GM21367 (cell line): ENCODE measurements at regions not wholly inside any gene's neighbourhood (a gene's known extent, or its start where the extent isn't known, plus 50 kb on each side); places are given as distances from the start of the nearest gene placed in this dataset.
"Not testable (repeated sequence)": the region's sequence is repeated elsewhere in the genome, so short reads cannot be mapped to it uniquely, and the experiment has no call there.

Experiments
- ATAC-seq: cut with Tn5 transposase; IDR thresholded peaks from one replicate; pipeline ENCODE4 v1.9.1; 2021; ENCODE audit not compliant: unreplicated experiment

DNA sequence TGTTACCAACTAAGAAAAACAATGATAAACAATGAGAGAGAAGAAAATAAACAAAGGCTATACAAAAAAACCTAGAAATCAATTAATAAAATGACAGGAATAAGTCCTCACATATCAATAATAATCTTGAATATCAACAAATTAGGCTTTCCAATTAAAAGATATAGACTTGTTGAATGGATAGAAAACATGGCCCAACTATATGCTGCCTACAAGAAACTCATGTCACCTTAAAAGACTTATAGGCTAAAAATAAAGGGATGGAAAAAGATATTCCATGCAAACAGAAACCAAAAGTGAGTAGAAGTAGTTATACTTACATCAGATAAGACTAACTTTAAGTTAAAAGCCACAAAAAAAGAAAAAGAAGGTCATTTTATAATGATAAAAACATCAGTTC is 183.9 kb downstream of the MYRFL start:
- no peak for ATAC-seq

DNA sequence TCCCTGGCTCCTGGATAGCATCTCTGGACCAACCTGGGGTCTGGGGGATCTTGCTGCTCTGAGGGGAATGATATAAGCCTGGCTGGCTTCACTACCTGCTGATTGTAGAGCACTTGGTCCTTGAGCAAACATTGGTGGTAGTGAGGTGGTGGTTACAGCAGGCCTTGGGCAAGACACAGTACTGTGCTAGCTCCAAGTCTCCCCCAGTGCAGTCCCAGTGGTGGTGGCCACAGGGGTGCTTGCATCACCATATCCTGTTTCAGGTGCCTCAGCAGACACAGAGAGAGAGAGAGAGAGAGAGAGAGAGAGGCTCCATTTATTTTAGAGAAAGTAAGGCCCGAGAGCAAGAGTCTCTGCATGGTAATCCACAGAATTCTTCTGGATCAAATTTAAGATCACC is 186.3 kb downstream of the MYRFL start:
- ATAC-seq = no peak

DNA sequence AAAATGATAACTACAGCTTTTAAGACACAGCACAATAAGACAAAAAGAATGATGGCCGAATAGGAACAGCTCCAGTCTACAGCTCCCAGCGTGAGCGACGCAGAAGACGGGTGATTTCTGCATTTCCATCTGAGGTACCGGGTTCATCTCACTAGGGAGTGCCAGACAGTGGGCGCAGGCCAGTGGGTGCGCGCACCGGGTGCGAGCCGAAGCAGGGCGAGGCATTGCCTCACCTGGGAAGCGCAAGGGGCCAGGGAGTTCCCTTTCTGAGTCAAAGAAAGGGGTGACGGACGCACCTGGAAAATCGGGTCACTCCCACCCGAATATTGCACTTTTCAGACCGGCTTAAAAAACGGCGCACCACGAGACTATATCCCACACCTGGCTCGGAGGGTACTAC is 188.0 kb downstream of the MYRFL start:
- not testable (repeated sequence) for ATAC-seq

DNA sequence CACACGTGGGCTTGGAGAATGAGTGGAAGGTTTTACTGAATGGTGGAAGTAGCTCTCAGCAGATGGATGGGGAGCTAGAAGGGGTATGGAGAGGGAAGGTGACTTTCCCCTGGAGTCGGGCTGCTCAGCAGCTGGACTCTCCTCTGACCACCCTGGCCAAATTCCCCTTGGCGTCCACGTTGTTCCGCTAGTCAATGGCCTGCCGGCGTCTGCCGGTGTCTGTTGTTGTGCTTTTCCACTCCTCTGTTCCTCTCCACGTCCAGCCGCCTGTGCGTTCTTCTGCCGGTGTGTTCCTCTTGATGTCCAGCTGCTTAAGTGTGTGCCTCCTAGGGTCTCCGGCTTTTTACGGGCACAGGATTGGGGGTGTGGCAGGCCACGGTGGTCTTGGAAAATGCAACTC is 203.5 kb downstream of the MYRFL start:
- ATAC-seq = no peak

DNA sequence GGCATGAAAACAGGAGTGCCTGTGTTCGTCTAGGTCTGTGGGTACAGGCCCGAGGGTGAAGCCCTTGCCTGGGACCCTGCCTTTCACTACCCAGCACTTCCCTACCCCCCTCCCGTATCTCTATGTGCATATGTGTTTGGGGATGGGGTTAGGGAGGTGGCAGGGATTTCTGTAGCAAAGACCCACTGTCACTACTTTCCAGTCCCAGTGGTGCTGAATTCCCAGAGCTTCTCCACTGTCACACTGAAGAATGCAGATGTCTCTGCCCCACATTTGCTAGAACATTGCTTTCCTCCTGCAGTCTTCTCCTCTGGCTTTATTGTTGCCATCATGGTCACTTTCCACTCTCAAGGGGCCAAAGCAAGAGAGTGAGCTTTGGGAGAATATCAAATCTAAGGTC is 203.9 kb downstream of the MYRFL start:
- no peak for ATAC-seq

DNA sequence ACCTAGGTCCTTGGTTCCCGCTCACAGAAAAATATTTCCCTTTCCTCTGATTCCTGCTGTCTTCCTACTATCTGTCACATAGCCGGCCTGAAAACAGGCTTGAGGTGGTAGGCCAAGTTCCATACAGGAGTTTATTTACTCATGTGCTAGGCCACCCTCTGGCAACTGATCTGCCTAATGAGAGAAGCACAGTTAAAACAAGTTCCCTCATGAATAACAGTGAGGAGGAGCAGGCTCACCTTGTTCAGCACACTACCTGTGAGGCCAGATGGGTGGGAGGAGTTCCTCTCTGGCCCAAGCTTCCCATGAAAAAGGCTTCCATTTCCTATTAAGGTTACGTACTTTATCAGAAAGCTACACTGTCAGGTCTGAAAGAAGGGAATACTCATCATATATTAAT is 206.0 kb downstream of the MYRFL start:
- no peak for ATAC-seq

DNA sequence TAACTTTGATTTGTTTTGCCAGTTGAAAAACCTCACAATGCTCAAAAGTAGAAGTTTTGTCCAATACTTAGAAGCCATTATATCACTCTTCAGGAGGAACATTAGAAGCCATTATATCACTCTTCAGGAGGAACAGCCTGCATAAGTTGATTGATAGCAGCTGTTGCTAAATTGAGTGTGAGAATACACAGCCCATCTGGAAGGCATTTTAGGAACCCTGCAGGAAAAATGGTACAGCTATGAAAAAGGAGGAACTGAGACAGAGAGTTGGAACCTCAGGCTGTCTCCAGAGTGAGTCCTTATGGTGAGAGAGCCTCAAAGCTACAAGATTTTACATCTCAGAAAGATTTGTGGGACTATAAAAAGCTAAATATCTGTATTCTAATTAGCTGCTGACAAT is 207.0 kb downstream of the MYRFL start:
- no peak for ATAC-seq

DNA sequence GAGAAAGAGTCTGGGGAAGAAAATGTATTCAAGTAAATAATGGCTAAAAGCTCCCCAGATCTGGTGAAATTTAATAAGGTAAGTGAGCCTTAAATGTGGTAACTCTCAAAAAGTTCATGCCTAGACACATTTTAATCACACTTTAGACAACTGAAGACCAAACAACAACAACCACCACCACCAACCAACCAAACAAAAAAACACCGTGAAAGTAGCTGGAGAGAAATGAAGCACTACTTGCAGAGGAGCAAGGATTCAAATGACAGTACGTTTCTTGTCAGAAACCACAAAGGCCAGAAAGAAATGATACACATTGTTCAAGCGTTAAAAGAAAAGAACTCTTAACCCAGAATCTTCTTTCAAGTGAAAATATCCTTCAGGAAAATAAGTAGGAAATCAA is 208.3 kb downstream of the MYRFL start:
- no peak for ATAC-seq

DNA sequence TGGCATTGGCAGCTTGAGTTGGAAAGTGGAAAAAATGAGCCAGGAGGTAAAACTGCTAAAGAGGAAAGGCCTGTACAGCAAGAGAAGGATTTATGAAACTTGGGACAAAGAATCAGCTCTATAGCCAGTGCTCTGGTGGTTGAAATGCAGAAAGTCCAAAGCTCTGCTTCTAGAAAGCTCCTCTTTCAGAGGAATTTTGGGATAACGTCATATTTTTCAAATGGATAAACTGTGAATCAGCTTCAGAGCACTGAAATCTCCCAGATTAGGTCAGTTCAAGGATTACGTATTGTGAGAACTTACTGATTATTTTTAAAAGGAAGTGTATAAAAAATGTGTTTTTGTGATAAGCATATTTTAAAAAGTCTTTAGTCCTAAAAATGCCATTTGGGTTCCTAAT is 203.1 kb upstream of the CNOT2 start:
- no peak for ATAC-seq

DNA sequence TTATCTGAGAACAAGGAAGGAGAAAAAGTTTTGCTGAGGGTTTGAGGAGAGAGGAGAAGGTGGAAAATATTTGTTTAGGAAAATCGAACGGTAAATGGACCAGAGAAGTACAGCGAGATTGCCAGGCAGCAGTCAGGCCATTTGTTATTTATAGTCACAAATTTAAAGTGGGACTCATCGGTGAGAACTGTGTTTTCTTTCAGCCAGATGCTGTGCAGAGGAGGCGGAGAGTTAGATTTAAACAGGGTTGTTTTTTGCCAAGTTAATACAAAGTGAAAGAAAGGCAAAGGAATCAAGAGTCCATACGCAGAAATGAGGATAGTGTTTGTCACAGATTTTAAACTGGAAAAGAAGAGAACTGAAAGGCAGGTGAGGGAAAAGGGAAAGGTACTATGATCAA is 200.6 kb upstream of the CNOT2 start:
- no peak for ATAC-seq

DNA sequence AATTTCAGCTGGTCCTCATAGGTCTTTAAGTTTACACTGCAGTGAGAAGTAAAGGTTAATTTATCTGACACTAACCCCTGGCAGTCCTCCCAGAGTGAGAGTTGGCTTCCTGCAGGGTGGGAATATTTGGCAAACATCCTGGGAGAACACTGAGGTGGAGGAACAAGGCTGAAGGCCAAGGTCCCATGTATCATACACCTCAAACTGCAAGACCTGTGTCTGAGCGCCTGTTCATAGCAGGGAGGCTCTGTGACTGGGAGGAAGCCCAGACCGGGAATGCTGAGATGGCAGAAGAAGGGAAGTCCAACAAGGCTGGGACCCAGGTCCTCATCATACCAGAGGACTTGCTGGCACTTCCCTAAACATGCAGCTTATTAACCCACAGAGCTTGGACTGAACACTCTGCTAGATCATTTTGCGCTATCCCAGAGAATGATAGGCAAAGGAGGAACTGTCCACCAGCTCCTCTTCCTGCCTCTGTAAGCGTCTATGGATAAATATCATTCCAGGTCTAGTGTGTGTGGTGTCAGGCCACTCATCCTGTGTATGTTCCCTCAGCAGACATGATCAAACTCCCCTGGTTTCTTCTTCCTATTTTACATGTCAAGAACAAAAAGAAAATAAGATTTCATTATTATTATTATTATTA is 199.6 kb upstream of the CNOT2 start:
- ATAC-seq = no peak

DNA sequence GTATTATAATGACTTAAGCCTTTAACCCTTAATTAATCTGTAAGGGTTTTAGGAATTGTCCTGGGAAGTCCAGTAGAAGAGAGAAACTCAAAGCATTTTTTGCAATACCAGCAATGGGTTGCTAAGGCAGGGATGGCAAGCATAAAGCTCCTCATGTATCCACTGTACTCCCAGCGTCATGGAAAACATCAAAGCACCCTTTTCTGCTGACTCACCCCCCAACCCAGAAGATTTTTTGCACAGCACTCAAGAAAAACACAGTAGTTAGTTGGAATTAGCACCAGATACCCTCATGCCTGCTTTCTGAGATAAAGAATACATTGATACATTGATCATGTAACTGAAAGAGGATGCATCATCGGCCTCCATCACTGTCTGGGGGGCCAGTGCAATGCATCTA is 199.1 kb upstream of the CNOT2 start:
- ATAC-seq = no peak

DNA sequence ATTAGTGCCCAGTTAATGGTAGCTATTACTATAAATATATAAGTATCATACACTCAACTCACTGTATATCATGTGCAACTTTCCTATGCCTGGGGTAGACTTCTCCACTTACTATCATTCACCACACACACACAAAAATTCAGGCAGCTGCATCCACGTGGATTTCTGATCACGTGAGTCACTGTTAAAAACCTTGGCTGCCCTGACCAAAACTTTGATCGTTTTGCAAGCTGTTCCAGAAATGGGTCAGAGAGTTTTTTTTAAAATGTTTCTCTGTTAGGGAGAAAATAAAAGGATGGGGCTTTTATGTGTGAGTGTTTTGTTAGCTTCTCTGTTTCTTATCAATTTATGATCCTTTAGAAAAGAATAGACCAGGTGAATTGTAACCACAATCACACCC is 198.2 kb upstream of the CNOT2 start:
- no peak for ATAC-seq

DNA sequence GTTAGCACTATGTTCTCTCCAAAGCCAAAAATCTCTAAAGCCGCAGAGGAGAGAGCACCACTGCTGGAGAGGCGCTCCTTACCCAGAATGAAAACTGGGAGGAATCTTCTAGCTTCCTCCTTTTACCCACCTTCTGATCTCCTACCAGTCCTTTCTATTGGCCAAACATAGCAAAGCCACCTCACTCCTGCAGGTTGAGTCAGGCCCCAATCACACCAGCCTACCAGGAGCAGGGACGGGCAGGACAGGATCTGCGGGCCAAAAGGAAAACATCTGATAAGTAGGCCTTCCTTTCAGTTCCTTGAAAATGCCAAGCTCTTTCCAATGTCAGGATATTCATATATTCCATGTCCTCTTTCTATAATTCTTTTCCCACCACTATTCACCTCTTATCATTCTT is 197.7 kb upstream of the CNOT2 start:
- no peak for ATAC-seq

DNA sequence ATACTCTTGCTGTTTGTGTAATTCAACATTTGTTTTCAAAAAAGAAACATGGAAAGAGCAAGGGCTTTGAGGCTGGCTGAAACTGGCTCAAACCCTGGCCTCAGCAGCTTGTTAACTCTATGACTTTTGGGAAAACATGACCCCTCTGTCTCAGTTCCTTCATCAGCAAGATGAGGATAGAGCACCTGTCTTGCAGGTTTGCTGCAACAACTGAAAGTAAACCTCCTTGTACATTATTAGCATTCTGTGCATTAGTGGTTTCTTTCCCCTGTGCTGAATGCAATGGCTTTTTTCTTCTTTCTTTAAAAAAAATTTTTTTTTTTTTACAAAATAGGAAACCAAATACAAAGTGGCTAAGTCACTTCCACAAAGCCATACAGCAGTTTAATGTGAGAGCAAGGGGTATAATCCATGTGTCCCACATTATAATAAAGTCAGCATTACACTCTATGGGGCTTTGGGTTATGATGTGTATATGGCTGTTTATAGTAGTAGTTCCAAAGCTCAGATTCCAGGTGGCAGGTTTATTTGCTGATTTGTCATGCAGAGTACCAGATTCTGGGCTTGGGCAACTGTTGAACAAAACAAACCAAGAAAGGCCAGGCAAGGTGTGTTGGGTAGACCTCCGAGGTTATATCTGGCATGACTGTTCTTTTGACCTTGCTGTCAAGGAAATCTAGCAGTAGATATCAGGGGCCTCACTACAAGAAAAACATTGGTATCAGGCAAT is 194.5 kb upstream of the CNOT2 start:
- ATAC-seq = no peak

DNA sequence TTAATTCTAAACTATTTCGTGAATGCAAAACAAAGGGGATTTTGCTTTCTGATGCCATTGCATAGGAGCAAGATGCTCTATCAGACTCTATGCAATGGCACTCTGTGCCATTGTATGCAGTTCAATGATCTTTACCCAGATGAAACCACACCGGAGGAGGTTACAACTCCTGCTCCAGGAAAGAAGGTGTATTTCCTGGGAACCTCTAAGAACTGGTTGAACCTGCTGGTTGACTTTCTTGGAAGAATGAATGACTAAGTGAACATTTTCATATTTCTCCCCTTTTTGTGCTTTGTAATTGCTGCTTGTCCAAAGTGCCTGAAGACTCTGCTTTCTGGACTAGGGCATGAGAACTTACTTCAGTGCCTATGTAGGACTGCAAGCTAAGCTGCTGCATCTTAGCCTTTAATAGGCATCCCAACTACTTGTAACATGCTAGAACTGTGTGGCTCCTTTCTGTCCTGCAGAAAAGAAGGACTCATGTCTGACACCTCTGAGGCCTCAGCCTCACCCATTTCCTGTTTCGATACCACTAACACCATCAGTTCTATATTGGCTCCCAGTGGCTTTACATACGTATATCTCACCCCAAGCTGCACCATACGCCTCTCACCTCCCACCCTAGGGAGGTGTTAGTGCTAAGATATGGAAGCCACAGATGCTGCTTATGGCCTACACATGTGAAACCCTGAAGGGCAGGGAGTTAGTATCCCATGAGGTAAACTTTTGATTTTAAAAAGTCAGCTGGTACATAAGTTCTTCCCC is 193.5 kb upstream of the CNOT2 start:
- peak; percentile 94 for ATAC-seq

DNA sequence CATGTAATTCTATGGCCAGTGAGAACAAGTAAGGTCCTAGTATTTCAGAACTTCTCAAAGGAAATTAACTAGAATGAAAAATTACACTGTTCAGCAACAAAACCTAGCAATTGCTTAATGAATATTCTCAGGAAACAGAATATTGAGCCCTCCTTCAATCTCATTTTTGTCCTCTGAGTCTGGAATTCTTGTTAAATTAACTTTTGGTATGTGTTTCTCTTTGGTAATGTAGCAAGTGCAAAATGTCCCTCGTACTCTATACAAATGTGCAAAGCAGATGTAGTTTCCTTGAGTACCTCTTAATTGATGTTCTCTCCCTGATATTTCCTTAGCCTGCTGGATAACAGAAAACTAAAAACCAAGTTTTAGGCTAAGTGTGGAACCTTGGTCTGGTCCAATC is 190.8 kb upstream of the CNOT2 start:
- no peak for ATAC-seq

DNA sequence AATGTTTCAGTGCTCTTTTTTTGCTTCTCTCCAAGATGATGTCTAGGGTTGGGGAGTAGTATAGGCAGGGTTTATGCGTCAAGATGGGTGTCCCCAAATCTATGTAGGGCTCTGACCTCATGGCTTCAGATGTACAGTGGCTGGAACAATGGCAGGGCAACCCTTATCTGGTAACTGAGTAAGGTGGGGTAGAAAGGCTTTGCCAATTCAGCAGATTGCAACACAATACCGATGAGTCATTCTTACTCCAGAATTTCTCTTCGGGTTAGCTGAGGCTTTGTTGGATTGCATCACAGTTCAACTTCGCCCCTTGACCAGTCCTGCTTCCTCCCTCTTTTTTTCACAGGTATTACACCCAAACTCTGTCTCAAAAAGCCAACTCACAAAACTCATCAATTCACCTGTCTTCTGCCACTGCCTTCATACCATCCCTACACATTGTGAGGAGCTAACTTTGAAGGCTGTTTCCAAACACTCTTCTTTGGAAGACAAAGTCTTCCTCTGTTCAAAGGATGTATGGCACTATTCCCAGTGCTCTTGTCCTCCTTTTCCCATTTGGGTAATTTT is 190.2 kb upstream of the CNOT2 start:
- ATAC-seq = no peak

DNA sequence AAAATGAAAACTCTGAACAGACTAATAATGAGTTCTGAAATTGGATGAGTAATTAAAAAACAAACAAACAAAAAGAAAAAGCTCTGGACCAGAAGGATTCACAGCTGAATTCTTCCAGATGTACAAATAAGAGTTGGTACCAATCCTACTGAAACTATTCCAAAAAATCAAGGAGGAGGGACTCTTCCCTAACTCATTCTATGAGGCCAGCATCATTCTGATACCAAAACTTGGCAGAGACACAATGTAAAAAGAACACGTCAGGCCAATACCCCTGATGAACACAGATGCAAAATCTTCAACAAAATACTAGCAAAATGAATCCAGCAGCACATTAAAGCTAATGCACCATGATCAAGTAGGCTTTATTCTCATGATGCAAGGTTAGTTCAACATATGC is 183.9 kb upstream of the CNOT2 start:
- ATAC-seq = no peak

DNA sequence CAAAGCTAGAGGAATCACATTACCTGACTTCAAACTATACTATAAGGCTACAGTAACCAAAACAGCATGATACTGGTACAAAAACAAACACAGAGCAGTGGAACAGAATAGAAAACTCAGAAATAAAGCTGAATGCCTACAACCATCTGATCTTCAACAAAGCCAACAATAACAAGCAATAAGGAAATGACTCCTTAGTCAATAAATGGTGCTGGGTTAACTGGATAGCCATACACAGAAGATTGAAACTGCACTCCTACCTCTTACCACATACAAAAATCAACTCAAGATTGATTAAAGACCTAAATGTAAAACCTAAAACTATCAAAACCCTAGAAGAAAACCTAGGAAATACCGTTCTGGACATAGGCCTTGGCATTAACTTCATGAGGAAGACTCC is 182.6 kb upstream of the CNOT2 start:
- ATAC-seq = no peak

DNA sequence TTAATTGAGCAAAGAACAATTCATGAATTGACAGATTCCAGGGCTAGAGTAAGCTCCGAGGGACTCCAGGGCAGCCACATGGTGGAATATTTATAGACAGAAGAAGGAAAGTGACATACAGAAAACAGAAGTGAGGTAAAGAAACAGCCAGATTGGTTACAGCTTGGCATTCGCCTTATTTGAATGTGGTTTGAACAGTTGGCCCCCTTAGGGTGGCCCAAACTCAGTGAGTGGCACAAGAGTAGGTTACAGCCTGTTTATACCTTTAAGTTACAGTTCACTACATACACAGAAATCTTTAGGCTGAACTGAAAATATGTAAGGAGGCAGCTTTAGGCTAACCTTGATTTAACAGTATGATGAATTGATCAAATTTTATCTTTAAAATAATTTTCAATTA is 174.5 kb upstream of the CNOT2 start:
- ATAC-seq = no peak
